Caki2 (cell line): ENCODE measurements at regions not wholly inside any gene's neighbourhood (a gene's known extent, or its start where the extent isn't known, plus 50 kb on each side); places are given as distances from the start of the nearest gene placed in this dataset.
A peak's percentile ranks its signal among the peaks of the same experiment; 100 is the strongest.

Experiments used
- DNase-seq: peaks from one replicate; pipeline ENCODE4 v3.0.0-alpha.2; 2015; ENCODE audit warnings: low read depth
- in situ Hi-C: cut with HindIII; loops from 2 replicates; pipeline ENCODE4 v1.10.0; 2016; ENCODE audit warnings: low sequenced_read_pairs, low pct_unique_long_range_greater_than_20kb, mixed read lengths

GRCh38 chr13:61777271-61777670 lies 361.6 kb upstream of the PCDH20 start:
- in situ Hi-C loops = no loop called here
- DNase-seq = no peak

GRCh38 chr13:61774903-61775302 lies 359.3 kb upstream of the PCDH20 start:
- DNase-seq = no peak
- in situ Hi-C loops = no loop called here

- no peak for DNase-seq
- in situ Hi-C loops = no loop called here
These were observed 355.0 kb upstream of the PCDH20 start for GRCh38 chr13:61770681-61771080.

DNA sequence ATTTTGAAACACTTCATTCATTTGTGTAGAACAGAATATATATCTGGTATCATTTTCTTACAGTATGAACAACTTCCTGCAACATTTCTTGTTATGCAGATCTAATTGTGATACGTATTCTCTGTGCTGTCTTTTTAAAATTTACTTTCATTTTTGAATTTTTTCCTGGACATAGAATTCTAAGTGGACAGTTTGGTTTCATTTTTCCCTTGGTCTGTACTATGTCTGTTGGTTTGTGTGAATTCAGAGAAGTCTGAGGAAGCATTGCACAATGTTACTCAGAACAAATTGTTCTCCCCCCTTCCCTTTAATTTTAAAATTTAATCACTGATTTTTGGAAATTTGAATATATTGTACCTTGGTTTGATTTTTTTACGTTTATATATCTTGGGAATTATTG lies 352.5 kb upstream of the PCDH20 start:
- in situ Hi-C loops = no loop called here
- no peak for DNase-seq

DNA sequence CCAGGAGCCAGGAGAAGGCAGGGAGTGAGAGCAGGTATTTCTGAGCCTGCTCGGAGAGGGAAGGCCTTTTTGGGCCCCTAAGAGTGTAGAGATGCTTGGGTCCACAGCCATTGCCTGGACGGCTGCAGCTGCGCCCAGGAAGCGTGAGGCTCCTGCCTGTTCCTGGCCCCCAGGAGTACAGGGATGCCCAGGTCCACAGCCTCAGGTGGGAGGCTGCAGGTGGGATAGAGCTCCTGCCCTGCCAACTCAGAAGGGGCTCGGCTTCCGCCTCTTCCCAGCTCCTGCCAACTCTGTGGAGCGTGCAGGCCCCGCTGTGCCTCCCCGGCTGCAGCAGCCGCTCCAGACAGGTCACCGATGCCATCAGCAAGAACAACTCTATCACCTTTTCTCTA lies 351.0 kb upstream of the PCDH20 start:
- no peak for DNase-seq
- in situ Hi-C loops = no loop called here

GRCh38 chr13:61765940-61766666 lies 350.5 kb upstream of the PCDH20 start:
- in situ Hi-C loops = no loop called here

GRCh38 chr13:61765181-61765742 lies 349.6 kb upstream of the PCDH20 start:
- in situ Hi-C loops = no loop called here
- DNase-seq = no peak

More at GRCh38 chr13:61765940-61766666, 350.5 kb upstream of the PCDH20 start:
- no peak for DNase-seq

DNA sequence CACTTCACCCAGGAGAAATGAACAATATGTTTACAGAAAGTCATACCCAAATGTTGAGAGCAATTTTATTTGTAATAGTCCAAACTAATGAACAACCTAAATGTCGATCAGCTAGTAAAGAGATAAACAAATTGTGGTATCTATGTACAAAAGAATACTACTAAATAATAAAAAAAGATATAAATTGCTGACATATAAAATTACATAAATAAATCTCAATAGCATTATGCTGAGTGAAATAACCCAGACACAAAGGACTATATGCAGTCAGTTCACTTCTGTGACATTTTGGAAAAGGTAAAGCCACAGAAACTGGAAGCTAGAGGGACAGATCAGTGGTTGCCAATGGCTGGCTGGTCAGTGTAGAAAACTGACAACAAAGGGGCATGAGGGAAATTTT lies 346.0 kb upstream of the PCDH20 start:
- DNase-seq = no peak
- in situ Hi-C loops = no loop called here

GRCh38 chr13:61760102-61760501 lies 344.5 kb upstream of the PCDH20 start:
- in situ Hi-C loops = no loop called here
- DNase-seq = no peak

DNA sequence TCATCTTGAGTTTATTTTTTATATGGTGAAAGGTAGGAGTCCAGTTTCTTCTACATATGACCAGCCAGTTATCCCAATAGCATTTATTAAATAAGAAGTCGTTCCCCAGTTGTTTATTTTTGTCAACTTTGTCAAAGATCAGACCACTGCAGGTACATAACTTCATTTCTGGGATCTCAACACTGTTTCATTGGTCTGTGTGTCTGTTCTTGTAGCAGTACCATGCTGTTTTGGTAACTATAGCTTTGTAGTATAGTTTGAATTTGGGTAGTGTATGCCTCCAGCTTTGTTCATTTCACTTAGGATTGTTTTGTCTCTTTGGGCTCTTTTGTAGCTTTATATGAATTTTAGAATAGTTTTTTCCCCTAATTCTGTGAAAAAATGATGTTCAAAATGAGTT lies 340.4 kb upstream of the PCDH20 start:
- no peak for DNase-seq
- in situ Hi-C loops = no loop called here

DNA sequence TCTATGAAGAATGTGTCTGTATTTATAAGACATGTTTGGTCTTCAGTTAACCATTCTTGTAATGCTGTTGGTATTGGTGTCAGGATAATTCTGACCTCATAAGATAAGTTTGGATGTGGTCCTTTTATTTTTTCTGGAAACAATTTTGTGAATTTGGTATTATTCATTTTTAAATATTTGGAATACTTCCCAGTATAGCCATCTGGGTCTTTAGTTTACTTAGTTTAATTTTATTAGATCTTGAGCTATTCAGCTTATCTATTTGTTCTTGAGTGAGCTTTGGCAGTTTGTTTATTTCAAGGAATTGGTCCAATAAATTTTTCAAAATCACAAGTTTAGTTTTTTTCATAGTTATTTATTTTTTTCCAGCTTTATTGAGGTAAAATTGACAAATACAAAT lies 335.4 kb upstream of the PCDH20 start:
- DNase-seq = no peak
- in situ Hi-C loops = no loop called here

DNA sequence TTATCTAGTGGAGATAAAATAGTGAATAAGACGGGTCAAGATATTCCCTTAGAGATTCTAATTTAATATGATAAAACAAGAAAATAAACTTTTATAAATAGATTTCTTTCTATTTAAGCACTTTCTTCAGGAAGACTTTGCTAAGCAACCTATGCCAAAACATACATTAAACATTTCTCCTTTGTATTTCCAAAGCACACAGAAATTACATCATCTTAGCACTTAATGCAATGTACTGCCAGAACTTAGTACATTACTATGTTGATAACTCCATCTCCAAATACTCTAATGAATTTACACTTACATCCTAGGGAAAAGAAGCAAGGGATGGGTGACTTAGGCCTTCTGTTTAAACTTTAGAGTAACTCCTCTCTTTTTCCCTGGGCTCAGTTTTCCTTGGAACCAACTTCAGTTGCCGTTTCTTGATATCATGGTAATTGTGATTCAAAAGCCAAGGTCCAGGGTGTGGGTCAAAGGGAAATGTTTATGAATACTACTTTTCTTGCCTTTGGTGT lies 322.6 kb upstream of the PCDH20 start:
- DNase-seq = no peak
- in situ Hi-C loops = no loop called here

DNA sequence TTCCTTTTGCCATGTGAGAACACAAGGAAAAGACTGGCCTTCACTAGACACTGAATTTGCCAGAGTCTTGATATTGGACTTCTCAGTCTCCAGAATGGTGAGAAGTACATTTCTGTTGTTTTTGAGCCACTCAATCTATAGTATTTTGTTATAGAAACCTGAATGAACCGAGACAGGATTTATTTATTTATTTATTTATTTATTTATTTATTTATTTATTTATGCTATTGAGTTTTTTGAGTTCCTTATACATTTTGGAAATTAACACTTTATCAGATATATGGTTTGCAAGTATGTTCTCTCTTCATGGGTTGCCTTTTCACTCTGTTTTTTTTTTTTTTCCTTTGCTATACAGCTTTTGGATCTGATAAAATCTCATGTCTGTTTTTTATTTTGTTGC lies 319.0 kb upstream of the PCDH20 start:
- no peak for DNase-seq

DNA sequence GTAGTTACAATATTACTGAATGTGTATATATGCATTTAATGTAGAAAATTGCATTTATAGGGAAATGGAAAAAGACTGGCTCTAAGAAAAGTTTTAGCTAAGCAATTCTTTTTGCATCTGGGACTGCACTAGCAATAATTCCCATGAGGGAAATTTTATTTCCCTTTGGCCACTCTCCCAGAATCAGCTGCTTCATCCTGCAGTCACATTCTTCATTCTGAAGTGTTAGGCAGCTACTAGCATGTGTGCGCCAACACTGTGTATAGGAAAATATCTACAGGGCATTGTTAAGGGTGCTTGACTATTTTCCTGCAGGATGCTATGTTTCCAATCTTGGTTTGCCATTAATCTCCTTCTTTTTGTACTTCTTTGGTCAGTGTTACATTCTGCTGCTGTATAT lies 312.8 kb upstream of the PCDH20 start:
- DNase-seq = no peak
- in situ Hi-C loops = no loop called here

More for the DNA sequence above, 319.0 kb upstream of the PCDH20 start:
- in situ Hi-C loops = no loop called here

GRCh38 chr13:61727767-61728166 lies 312.1 kb upstream of the PCDH20 start:
- in situ Hi-C loops = no loop called here
- DNase-seq = peak; percentile 26

GRCh38 chr13:61725806-61726205 lies 310.2 kb upstream of the PCDH20 start:
- in situ Hi-C loops = no loop called here
- no peak for DNase-seq

DNA sequence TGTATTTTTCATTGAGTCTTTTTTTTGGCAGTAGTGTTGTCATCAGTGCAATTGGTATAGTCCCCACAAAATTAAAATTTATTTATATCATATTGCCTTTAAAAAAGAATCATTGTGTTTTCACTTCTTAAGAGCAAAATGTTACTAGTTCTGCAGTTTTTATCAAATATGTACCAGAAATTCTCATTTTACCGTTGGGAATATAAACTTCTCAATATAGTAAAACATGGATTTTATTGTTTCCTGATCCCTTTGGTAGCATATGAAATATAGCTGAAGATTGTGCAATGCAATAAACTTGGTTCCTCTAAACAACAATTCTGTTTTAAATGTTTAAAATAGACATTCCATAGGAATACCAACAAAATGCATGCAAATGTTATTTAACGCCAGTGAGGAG lies 306.5 kb upstream of the PCDH20 start:
- DNase-seq = no peak
- in situ Hi-C loops = no loop called here

DNA sequence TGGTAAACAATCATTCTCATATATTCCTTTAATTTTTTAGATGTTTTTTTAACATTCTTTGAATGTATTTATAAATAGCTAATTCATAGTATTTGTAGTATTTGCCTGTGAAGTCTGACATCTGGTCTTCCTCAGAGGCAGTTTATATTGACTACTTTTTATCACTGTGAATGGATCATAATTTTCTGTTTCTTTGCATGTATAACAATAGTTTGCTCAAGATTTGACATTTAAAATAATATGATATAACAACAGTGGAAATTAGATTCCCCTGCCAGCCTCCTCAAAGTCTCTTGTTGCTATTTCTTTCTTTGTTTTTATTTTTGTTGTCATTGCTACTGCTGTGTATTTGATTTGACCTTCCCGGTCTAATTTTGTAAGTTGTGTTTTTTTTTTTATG lies 297.0 kb upstream of the PCDH20 start:
- DNase-seq = no peak
- in situ Hi-C loops = no loop called here

DNA sequence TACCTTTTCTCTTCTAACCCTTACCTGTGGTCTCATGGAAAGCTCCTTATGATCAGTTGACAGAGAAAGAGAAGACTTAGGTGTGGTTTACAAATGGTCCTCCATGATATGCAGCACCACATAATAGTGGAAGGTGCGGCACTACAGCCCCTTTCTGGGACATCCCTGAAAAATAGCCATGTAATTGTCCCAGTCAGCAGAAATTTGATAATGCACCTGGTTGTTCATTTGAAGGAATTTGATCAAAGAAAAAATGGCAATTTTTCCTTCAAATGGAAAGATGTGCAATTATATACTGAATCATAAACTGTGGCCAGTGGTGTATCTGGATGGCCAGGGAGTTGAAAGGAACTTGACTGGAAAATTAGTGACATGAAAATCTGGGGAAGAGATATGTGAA lies 293.6 kb upstream of the PCDH20 start:
- in situ Hi-C loops = no loop called here
- no peak for DNase-seq

DNA sequence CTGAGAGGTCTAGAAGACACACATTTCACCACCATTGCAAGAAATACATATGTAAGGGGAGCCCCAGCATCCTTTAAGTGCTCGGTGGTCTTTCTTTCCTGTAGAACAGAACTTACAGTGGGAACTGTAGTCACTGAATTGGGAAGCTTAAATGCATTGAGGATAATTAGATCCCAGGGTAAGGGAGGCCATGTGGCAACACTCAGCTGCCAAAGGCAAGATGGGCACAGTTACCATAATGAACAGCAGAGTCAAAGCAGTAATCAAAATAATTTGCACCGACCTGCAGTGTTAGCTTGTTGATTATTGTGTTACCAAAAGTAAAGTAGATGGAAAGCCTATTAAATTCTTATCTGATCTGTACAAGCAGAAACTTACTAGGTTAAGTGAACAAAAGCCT lies 291.2 kb upstream of the PCDH20 start:
- in situ Hi-C loops = no loop called here
- no peak for DNase-seq
